ENCODE measurements at regions not wholly inside any gene's neighbourhood (a gene's known extent, or its start where the extent isn't known, plus 50 kb on each side); places are given as distances from the start of the nearest gene placed in this dataset.

DNA sequence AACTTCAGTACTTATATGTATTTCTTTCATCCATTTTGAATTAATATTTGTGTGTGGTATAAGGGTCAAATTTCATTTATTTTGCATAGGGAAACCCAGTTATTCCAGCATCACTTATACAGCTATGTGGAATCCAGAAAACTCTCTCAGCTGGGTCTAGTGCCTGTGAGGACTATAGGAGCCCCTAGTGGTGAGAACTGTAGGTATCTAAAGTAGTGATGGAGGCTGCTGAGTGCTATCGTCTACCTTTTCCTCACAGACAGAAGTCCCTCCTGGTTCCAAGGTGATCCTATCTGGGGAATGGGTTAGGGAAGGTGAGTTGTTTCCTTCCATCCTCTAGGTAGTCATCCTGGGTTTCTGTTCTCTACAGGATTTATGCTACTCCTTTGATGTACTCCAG, 352.0 kb upstream of the C1orf87 start:
- ATAC-seq (ENCODE audit: low read depth in 2 of 2) (no peak), DNase-seq (no peak)
- Mint-ChIP-seq H3K4me1 (no peaks in the 10 kb centered on the region), H3K9me3 (peaks cover 0 to 6% (median 2%) of the 10 kb centered on the region in 7 donors), H3K36me3 (peaks cover 0 to 4% of the 10 kb centered on the region in 2 donors), H3K27me3 (no peaks in the 10 kb centered on the region), H3K27ac (no peak overlapping the region), H3K4me3 (no peak overlapping the region)

DNA sequence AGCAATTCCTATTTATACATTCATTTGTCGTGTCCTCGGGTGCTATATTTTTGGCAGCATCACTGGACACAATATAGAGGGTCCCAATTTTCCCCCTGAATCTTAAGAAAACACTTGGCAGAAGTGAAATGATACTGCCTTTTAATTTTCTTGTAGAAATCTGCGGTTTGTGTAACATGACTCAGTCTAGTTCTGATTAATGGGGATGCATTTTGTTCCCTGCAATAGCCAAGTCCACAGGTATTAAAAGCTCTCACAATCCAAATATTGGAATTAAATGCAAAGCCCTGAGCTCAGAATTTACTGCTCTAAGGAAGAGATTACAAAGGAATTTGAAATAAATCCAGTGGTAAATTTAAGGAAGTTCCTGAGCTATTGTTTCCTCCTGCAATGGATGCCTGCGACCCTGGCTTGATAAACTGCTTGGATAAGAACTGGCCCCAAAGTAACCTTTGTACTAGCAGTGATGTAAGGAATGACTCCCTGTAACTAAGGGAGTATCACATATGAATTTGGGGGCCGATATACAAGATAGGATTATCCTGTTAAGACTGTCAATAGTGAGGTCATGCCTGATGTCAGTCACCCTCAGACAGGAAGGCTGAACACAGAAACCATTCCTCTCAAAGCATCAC, 349.7 kb upstream of the C1orf87 start:
- H3K27me3 Mint-ChIP-seq = no peaks in the 10 kb centered on the region
- ATAC-seq (ENCODE audit: low read depth in 2 of 2) = no peak
- no peak overlapping the region for H3K27ac Mint-ChIP-seq
- H3K36me3 Mint-ChIP-seq = peaks cover 0 to 4% of the 10 kb centered on the region in 2 donors
- H3K4me1 Mint-ChIP-seq = no peaks in the 10 kb centered on the region
- no peak overlapping the region for H3K4me3 Mint-ChIP-seq
- peaks cover 0 to 6% (median 2%) of the 10 kb centered on the region in 7 donors for H3K9me3 Mint-ChIP-seq
- DNase-seq = no peak

DNA sequence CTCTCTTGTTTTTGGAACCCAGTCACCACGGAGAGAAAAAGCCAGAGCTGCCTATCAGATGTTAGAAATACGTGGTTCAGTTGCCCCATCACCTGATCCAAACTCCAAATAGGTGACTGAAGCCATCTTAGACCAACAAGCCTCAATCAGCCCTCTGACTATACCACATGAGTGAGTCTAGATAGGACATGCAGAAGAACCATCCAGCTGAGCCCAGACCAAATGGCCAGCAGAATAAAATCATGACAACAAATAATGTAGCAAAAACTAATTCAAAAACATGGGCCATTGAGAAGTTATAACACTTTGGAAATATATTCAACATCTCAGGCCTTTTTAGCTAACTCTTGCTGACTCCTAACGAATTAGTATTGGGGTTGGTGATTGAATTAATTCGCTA, 348.4 kb upstream of the C1orf87 start:
- Mint-ChIP-seq H3K27ac (no peak overlapping the region), H3K4me1 (no peaks in the 10 kb centered on the region)

DNA sequence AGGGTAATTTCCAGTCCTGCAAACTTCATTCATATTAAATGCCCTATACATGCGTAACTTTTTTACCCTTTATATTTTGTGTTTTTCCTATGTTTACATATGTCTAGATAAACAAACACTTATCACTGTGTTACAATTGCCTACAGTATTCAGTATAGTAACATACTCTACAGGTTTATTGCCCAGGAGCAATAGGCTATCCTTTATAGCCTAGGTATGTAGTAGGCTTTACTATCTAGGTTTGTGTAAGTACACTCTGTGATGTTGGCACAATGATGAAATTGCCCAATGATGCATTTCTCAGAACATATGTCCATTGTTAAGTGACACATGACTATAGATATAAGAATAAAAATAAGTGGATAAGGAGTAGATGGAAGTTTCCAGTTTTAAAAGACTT, 345.5 kb upstream of the C1orf87 start:
- Mint-ChIP-seq H3K36me3 (no peaks in the 10 kb centered on the region), H3K4me1 (no peaks in the 10 kb centered on the region), H3K27ac (no peak overlapping the region), H3K27me3 (no peaks in the 10 kb centered on the region), H3K4me3 (no peak overlapping the region), H3K9me3 (peaks cover 0 to 6% (median 0%) of the 10 kb centered on the region in 7 donors)
- ATAC-seq (ENCODE audit: low read depth in 2 of 2) (no peak), DNase-seq (no peak)

More for the DNA sequence above, 348.4 kb upstream of the C1orf87 start:
- Mint-ChIP-seq H3K36me3 (no peaks in the 10 kb centered on the region), H3K27me3 (no peaks in the 10 kb centered on the region), H3K9me3 (peaks cover 0 to 6% (median 2%) of the 10 kb centered on the region in 7 donors), H3K4me3 (no peak overlapping the region)
- ATAC-seq (ENCODE audit: low read depth in 2 of 2) (no peak), DNase-seq (no peak)

DNA sequence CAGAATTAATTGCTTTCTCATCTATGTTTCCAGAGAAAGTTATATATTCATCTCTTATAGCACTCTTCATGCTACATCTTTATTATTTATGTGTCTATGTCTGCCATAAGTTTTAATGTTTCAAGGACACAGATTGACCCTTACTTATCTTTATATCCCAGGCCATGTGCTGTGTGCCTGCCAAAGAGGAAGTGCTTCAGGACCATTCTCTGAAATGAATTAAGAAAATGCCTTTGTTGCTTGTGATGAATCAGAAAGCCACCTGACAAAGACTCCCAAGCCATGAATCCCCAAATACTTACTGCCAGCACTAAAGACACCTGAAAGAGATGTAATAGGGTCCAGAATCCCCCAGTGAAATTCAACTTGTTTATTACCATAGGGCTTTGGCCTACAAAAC, 342.1 kb upstream of the C1orf87 start:
- H3K27ac Mint-ChIP-seq = no peak overlapping the region
- no peaks in the 10 kb centered on the region for H3K27me3 Mint-ChIP-seq
- DNase-seq = no peak
- H3K4me3 Mint-ChIP-seq = no peak overlapping the region
- peaks cover 0 to 4% (median 0%) of the 10 kb centered on the region in 7 donors for H3K9me3 Mint-ChIP-seq
- H3K4me1 Mint-ChIP-seq = no peaks in the 10 kb centered on the region
- H3K36me3 Mint-ChIP-seq = no peaks in the 10 kb centered on the region
- ATAC-seq (ENCODE audit: low read depth in 2 of 2) = no peak

DNA sequence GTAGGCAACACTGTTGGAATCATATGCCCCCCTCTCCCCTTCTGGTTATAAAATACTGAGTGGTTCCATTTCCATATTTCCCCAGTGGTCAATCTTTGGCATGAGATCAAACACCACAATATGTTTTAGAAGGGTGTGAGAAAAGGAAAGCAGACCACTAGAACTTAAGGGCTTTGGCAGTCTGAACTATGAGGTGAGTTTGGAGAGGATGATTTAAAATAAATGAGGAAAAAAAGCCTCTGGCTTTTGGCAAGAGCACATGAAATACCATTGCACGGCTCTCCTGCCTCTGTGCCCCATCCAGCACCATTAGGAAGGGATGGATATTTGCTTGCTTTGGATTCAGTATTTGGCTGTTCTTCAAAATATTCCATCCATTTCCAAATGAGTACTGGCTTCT, 339.5 kb upstream of the C1orf87 start:
- Mint-ChIP-seq H3K4me3 (no peak overlapping the region), H3K27ac (no peak overlapping the region), H3K4me1 (no peaks in the 10 kb centered on the region), H3K27me3 (peaks cover 0 to 4% (median 0%) of the 10 kb centered on the region in 3 donors), H3K36me3 (no peaks in the 10 kb centered on the region), H3K9me3 (peaks cover 0 to 4% (median 0%) of the 10 kb centered on the region in 7 donors)
- DNase-seq (no peak), ATAC-seq (ENCODE audit: low read depth in 2 of 2) (no peak)

DNA sequence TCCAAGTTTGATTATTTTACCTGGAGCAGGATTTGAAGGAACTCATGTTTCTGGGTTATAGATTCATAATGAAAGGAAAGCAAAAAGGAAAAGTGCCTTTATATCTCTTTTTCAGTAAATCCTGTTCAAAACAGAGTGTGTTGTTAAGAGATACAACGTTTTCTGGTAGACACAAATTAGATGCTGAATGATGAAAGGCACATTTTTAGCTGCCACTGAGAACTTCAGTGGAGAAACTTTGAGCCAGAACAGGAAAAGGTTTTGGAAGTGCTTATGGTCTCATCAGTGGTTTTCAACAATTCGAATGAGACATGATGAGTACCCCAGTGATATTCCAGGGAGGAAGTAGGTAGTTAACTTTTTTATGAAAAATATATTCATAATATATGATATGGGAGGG, 338.0 kb upstream of the C1orf87 start:
- ATAC-seq (ENCODE audit: low read depth in 2 of 2) (no peak), DNase-seq (no peak)
- no peak overlapping the region for H3K4me3 Mint-ChIP-seq
- H3K27me3 Mint-ChIP-seq = peaks cover 0 to 7% (median 0%) of the 10 kb centered on the region in 3 donors
- no peaks in the 10 kb centered on the region for H3K36me3 Mint-ChIP-seq
- no peaks in the 10 kb centered on the region for H3K4me1 Mint-ChIP-seq
- H3K9me3 Mint-ChIP-seq = peaks cover 0 to 2% (median 0%) of the 10 kb centered on the region in 7 donors
- no peak overlapping the region for H3K27ac Mint-ChIP-seq

DNA sequence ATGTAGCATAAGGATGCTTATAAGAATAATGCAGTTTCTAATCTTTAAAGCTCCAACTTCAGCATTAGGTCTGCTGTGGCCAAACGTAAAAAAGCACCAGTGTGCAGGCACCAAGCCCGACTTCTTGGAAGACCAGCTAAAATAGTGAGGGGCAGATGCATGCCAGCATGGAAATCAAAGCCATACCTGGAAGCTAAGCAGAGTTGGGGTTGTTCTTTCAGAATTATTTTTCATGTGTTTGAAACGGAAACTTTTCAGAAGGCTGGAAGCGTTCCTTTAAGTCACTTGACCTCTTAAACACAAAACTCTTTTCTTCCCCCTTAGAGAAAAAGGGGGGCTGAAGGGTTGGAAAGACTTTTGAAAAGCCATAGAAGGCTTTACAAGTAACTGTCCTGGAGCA, 329.2 kb upstream of the C1orf87 start:
- no peak for ATAC-seq (ENCODE audit: low read depth in 2 of 2)
- Mint-ChIP-seq H3K4me1 (no peaks in the 10 kb centered on the region), H3K27ac (no peak overlapping the region)

DNA sequence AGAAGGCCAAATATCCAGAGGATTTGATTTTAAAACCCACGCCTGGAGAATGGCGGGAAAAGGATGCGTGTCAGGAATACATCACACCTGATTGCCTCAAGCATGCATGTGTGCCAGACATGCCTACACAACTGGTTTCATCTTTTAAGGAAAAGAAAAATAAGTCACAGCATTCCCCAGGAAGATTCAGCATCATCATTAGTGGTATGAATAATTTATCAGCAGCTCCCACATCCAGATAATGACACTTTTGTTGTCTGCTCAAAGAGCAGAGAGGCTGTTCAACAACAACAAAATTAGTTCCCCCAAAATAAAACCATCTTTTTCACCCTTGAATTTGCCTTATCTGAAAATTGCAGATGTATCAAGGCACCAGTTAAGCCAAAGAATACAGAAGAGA, 328.6 kb upstream of the C1orf87 start:
- H3K27ac Mint-ChIP-seq = no peak overlapping the region
- no peaks in the 10 kb centered on the region for H3K36me3 Mint-ChIP-seq
- H3K9me3 Mint-ChIP-seq = peaks cover 0 to 3% (median 0%) of the 10 kb centered on the region in 7 donors
- ATAC-seq (ENCODE audit: low read depth in 2 of 2) = no peak
- peaks cover 0 to 5% (median 0%) of the 10 kb centered on the region in 3 donors for H3K27me3 Mint-ChIP-seq
- H3K4me1 Mint-ChIP-seq = no peaks in the 10 kb centered on the region
- no peak overlapping the region for H3K4me3 Mint-ChIP-seq
- no peak for DNase-seq

More for the DNA sequence above, 329.2 kb upstream of the C1orf87 start:
- DNase-seq = no peak
- Mint-ChIP-seq H3K27me3 (peaks cover 0 to 5% (median 2%) of the 10 kb centered on the region in 3 donors), H3K9me3 (peaks cover 0 to 3% (median 0%) of the 10 kb centered on the region in 7 donors), H3K36me3 (no peaks in the 10 kb centered on the region), H3K4me3 (no peak overlapping the region)

DNA sequence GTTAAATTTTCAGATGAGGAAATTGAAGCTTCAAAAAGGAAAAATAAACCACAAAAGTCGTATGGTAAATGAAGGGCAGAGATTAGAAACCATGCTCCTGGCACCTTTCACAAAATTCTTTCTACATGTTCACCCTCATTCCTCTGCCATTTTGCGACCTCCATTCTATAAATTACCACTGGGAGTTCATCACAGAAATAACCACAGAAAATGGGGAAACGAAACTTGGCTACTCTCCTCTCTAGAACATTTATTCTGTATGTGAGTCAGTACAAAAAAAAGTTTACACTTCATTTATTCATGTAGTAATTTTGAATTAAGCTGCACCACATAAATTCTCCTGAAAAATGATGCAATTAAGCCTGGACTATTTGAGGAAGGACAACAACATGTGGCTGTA, 320.9 kb upstream of the C1orf87 start:
- peaks cover 0 to 2% (median 0%) of the 10 kb centered on the region in 7 donors for H3K9me3 Mint-ChIP-seq
- ATAC-seq (ENCODE audit: low read depth in 2 of 2) (no peak), DNase-seq (no peak)
- H3K27me3 Mint-ChIP-seq = no peaks in the 10 kb centered on the region
- no peaks in the 10 kb centered on the region for H3K36me3 Mint-ChIP-seq
- no peak overlapping the region for H3K4me3 Mint-ChIP-seq
- H3K4me1 Mint-ChIP-seq = peaks cover 0 to 4% (median 1%) of the 10 kb centered on the region in 3 donors
- H3K27ac Mint-ChIP-seq = no peak overlapping the region

DNA sequence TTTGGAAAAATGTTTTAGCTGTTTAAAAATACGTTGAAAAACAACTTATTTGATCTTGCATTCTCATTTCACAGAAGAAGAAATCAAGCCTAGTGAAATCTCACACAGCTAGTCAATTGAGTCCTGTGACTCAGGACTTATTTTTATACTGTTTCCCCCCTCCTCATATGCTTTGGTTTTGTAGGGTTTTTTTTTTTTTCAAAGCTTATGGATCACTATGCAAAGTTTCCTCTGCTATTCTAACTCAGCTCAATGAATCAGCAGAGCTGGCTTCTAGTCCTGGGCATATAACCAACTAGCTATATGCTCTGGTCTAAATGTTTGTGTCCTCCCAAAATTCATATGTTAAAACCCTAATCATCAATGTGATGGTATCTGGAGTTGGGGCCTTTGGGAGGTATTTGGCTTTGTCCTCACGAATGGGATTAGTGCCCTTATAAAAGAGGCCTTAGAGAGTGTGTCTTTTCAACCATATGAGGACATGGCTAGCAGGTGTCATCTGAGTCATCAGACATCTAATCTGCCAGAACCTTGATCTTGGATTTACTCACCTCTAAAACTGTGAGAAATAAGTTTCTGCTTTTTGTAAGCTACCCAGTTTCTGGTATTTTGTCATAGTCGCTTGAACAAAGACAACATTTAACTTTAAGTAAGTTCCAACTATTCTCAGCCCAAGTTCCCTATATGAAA, 317.2 kb upstream of the C1orf87 start:
- Mint-ChIP-seq H3K27me3 (no peaks in the 10 kb centered on the region), H3K4me1 (peaks cover 0 to 4% (median 1%) of the 10 kb centered on the region in 3 donors), H3K27ac (no peak overlapping the region), H3K9me3 (peaks cover 0 to 2% (median 0%) of the 10 kb centered on the region in 7 donors), H3K4me3 (no peak overlapping the region), H3K36me3 (no peaks in the 10 kb centered on the region)
- ATAC-seq (ENCODE audit: low read depth in 2 of 2) (no peak), DNase-seq (no peak)

DNA sequence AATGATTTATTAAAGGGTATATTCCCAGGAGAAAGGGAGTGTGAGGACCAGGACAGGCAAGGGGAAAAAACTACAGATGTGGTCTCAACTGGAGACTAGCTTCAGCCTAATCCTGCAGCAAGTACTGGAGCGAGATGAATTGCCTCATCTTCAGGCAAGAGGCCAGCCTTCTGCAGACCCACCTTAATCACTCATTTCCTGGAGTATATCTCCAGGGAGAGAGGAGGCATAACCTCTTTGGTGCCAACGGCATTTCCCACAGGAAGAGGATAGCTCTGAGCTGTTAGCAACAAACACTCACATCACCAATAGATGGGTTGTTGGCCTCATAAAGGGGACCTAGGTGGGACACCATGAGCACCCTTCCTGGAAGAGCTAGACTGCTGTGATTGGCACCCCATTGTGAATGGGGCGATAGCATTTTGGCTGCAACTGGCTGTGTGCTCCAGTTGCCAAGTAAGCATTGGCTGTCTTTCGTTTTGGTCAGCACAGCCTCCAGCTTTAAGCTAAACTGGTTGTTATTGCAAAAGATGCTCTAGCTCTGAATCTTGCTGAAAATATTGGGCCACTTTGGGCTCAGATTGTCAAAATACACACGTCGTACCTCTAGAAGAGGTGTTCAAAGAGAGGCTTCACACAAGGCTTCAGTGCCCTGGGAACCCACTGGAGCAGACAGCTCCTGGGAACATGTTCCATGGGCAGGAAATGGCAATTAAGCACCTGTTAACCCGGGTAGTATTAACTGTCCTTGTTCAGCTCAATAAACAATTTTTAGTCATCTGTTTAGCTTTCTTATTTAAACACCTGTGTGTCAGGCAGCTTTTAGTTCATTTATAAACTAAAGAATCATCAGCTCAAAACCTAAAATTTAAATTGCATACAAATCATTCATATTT, 314.8 kb upstream of the C1orf87 start:
- no peaks in the 10 kb centered on the region for H3K4me1 Mint-ChIP-seq
- no peak for DNase-seq
- no peak overlapping the region for H3K4me3 Mint-ChIP-seq
- peaks cover 0 to 5% (median 2%) of the 10 kb centered on the region in 7 donors for H3K9me3 Mint-ChIP-seq
- H3K27ac Mint-ChIP-seq = no peak overlapping the region
- H3K36me3 Mint-ChIP-seq = no peaks in the 10 kb centered on the region
- H3K27me3 Mint-ChIP-seq = no peaks in the 10 kb centered on the region
- ATAC-seq (ENCODE audit: low read depth in 2 of 2) = no peak

DNA sequence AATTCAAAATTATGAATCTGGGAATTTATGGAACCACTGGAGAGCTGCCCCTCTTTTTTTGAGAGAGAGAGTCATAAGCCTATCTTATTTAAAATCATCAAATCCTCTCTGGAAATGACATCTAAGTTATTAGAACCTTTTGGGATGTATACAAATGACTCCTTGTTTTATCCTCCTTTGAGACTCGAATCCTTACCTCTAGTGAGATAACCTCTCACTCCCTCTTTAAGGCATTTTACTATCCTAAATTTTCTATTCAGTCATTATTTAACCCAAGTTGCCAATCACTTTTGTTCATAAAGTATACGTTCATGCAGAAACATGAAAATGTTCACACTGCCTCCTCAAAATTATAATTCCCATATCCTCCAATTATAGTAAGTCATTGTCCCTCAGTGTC, 313.6 kb upstream of the C1orf87 start:
- H3K27ac Mint-ChIP-seq = no peak overlapping the region
- no peaks in the 10 kb centered on the region for H3K36me3 Mint-ChIP-seq

More for the DNA sequence above, 313.6 kb upstream of the C1orf87 start:
- Mint-ChIP-seq H3K27me3 (no peaks in the 10 kb centered on the region), H3K4me1 (no peaks in the 10 kb centered on the region), H3K4me3 (no peak overlapping the region), H3K9me3 (peaks cover 0 to 5% (median 0%) of the 10 kb centered on the region in 7 donors)
- no peak for DNase-seq
- ATAC-seq (ENCODE audit: low read depth in 2 of 2) = no peak

All from naive B cell (primary cell).